HG03045 (cell line): ENCODE measurements at regions not wholly inside any gene's neighbourhood (a gene's known extent, or its start where the extent isn't known, plus 50 kb on each side); places are given as distances from the start of the nearest gene placed in this dataset.

Experiments
- ATAC-seq: cut with Tn5 transposase; IDR thresholded peaks from one replicate; pipeline ENCODE4 v1.9.1; 2021; ENCODE audit warnings: mild to moderate bottlenecking, moderate library complexity; ENCODE audit not compliant: unreplicated experiment

- peak; percentile 98 for ATAC-seq
Measured at GRCh38 chr11:110000031-110000502, 93.1 kb upstream of the ZC3H12C start.

GRCh38 chr11:110000850-110001249, 92.3 kb upstream of the ZC3H12C start:
- ATAC-seq: no peak

GRCh38 chr11:110003426-110003825, 89.8 kb upstream of the ZC3H12C start:
- no peak for ATAC-seq

- ATAC-seq: no peak
Measured at GRCh38 chr11:110011595-110011994, 81.6 kb upstream of the ZC3H12C start.

GRCh38 chr11:110015695-110016094, 77.5 kb upstream of the ZC3H12C start:
- no peak for ATAC-seq

GRCh38 chr11:110019675-110020074, 73.5 kb upstream of the ZC3H12C start:
- no peak for ATAC-seq

GRCh38 chr11:110022548-110022947, 70.6 kb upstream of the ZC3H12C start:
- no peak for ATAC-seq

GRCh38 chr11:110023711-110024110, 69.5 kb upstream of the ZC3H12C start:
- ATAC-seq: no peak

- ATAC-seq: peak; percentile 88
Measured at GRCh38 chr11:110026858-110027626, 66.2 kb upstream of the ZC3H12C start.

GRCh38 chr11:110027627-110028371, 65.4 kb upstream of the ZC3H12C start:
- no peak for ATAC-seq

- ATAC-seq: no peak
Measured at GRCh38 chr11:110028921-110029320, 64.3 kb upstream of the ZC3H12C start.

GRCh38 chr11:110029714-110030113, 63.5 kb upstream of the ZC3H12C start:
- ATAC-seq: no peak

GRCh38 chr11:110031171-110031570, 62.0 kb upstream of the ZC3H12C start:
- ATAC-seq: no peak

- no peak for ATAC-seq
Measured at GRCh38 chr11:110032259-110032658, 60.9 kb upstream of the ZC3H12C start.

GRCh38 chr11:110032957-110033570, 60.1 kb upstream of the ZC3H12C start:
- ATAC-seq: no peak

- ATAC-seq: no peak
Measured at GRCh38 chr11:110034806-110035205, 58.4 kb upstream of the ZC3H12C start.

GRCh38 chr11:110035357-110035756, 57.8 kb upstream of the ZC3H12C start:
- no peak for ATAC-seq

- ATAC-seq: no peak
Measured at GRCh38 chr11:110038201-110038600, 55.0 kb upstream of the ZC3H12C start.
